ENCODE measurements at regions not wholly inside any gene's neighbourhood (a gene's known extent, or its start where the extent isn't known, plus 50 kb on each side); places are given as distances from the start of the nearest gene placed in this dataset.

DNA sequence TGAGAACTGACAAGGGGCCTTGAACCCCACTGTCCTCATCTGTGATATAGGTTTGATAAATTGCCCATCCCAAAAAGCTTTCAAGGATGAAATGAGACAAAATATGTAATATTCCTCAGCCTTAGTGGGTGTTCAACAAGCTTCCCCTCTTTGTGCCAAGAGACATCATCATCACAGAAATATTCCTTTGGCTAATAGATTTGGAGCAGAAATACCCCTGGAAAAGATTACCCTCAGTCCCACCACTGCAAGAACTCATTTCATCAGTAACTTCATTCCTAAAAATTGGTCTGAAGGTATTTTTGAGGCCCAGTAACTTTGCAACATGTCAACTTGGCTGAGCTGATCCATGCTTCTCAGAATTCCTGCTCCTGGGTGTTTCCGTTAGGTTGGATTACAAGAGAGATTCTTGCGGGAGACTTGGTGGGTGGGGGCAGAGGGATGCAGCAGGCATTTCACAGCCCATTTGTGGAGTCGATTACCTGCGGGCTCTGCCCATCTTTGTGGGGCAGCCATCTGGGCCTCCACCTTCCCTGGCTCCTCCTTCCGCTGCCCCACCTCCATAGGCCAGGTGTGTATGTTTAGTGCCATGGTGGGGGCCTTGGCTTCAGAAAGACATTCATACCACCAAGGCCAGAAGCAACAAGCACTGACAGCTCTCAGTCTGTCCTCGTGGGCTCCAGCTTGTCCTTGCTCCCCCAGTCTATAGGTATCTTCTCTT is 263.9 kb downstream of the GLI2 start:
- DNase-seq, result no peak

DNA sequence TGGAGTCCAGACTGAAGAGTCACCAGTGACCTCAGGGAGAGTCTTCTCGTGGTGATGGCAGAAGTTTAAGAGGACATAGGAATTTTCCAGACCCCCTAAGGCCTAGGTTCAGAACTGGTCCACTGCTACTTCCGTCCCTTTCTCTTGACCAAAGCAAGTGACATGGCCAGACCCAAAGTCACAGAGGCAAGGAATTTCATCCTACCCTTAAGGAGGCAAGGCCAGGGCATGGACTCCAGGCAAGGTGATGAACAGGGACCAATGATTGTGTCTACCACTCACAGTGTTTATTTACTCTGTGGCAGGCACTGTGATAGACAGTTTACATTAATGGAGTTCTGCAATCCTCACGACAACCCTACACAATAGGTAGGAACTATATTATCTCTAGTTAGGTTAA is 265.1 kb downstream of the GLI2 start:
- DNase-seq, result no peak

DNA sequence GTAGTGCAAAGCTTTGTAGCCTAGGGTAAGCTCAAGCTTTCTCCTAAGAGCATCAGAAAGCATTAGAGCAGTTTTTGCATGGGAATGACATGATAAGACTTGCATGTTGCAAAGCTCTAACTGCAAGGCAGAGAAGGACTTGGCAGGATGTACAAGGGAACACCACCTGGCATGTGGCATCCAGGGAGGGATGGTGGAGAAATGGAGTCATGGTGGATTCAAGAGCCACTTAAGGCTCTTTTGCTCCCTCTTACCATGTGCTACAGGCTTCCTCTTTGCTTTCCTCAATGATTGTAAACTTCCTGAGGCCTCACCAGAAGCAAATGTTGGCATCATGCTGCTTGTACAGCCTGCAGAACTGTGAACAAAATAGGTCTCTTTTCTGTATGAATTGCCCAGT is 266.0 kb downstream of the GLI2 start:
- no peak for DNase-seq

DNA sequence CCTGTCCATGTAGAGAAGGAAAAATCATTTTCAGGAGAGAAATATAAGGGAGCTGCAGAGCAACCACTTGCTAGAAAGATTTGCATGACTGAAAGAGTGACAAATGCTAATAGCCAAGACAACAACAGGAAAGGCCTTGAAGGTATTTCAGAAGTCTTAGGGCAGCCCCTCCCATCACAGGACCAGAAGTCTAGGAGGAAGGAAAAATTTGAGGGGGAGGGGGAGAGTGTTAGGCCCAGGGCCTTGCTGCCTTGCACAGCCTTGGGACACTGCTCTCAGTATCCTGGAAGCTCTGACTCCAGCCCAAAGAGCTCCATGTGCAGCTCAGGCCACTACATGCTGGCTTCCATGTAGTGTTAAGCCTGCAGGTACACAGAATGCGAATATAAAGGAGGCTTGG is 266.9 kb downstream of the GLI2 start:
- no peak for DNase-seq

DNA sequence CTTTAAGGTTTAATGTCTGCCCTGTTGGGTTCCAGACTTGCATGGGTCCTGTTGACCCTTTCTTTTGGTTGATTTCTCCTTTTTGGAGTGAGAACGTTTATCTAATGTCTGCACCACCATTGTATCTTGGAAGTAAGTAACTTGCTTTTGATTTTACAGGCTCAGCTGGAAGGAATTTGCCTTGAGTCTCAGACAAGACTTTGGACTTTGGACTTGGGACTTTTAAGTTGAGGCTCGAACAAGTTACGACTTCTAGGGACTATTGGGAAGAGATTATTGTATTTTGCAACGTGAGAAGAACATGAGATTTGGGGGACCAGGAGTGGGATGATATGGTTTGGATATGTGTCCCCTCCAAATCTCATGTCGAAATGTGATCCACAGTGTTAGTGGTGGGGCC is 267.7 kb downstream of the GLI2 start:
- DNase-seq, result no peak

DNA sequence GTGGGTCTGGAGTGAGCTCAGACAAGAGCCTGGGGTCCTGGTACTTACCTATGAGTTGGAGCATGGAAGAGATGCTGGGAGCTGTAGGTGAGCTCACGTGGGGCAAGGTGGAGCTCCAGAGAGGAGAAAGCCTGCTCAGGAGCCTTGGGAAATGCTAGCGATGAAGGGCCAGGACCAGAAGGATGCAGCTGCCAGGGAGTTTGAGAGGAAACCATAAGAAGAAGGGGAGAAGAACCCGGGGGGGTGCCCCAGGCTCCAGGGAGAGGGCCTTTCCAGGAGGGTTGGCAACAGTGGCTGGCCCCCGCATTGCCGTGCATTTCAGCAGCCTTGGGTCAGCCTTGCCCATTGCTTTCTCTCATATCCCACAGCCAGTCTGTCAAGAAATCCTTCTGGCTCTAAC is 268.7 kb downstream of the GLI2 start:
- DNase-seq, result no peak

DNA sequence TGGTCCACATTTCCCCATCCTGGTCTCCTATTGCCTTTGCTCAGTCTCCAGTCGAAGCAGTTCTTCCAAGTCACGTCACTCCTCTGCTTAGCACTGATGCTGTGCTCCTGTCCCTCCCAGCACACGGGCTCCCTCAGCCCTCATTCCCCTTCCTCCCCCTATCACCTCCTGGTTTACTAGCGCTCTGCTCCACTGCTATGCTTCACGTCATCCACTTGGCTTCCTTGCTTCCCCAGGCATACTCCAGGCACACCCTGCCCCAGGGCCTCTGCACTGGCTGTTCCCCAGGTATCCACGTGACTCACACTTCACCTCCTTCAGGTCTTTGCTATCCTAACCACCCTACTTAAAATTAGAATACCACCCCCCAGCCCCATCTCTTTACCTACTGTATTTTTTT is 269.3 kb downstream of the GLI2 start:
- no peak for DNase-seq

DNA sequence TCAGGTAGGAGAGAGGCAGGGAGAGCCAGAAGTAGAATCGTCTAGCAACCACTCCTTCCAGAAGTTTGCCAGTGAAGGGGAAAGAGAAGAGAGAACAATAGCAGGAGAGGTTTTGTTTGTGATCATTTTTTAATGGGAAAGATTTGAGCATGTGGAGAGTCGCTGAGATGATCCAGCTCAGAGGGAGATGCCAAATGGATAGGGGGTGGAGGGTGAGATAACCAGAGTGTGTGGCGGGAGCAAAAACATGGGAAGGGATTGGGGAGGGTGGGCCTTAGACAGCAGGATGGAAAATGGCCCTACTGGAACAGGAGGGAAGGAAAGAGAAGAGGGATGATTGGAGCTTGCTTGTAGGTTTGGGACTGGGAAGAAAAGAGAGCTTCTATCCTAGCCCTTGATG is 269.8 kb downstream of the GLI2 start:
- DNase-seq, result no peak

DNA sequence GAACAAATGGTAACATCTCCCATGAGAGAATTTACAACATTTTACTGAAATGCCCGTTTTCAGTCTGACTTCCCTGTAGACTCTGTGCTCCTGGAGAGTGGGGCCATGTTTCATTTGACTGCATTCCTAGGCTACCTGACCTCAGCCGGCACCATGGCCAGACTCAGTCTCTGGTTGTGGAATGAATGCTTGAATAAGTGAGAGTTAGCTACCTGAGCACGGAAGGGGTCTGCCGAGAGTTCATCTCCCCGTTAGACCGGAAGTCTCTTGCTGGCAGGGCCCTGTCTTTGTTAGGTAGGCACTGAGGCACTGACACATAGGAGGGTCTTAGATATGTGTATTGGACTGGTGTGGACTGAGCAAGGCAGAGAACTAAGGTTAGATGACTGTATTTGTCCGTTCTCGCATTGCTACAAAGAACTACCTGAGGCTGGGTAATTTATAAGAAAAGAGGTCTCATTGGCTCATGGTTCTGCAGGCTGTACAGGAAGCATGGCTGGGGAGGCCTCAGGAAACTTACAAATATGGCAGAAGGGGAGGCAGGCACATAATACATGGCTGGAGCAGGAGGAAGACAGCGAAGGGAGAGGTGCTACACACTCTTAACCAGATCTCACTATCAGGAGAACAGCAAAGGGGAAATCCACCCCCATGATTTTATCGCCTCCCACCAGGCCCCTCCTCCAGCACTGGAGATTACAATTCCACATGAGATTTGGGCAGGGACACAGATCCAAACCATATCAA is 271.2 kb downstream of the GLI2 start:
- DNase-seq, result no peak

DNA sequence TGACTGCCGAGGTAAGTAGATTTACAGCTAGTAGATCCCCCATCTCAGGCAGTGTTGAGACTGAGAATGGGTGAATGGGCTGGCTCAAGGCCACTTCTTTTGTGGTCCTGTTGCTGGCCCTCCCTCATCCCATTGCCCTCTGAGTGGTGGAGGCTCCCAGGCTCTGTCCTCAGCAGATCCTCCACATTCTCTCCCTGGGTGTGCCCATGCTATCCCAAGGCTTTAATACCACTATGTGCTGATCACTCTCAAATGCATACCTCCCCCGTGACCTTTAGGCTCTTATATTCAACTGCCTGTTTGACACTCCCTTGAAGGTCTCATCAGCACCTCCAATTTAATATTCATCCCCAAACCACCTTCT is 271.8 kb downstream of the GLI2 start:
- DNase-seq, result no peak

DNA sequence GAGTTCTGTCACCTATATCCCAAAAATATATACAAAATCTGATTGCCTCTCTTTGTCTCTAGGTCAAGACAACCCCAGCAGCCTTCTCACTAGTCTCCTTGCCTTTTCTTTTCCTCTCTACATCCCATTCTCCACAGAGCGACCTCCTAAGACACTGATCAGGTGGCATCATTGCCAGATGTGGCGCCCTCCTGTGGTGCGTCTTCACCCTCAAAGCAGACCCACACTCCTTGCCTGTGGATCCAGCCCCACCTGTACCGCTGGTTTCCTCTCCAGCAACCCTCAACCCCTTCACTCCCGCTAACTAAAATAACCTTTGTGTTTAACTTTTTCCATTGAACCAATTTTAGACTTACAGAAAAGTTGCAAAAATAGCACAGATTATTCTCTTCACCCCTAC is 273.3 kb downstream of the GLI2 start:
- no peak for DNase-seq

DNA sequence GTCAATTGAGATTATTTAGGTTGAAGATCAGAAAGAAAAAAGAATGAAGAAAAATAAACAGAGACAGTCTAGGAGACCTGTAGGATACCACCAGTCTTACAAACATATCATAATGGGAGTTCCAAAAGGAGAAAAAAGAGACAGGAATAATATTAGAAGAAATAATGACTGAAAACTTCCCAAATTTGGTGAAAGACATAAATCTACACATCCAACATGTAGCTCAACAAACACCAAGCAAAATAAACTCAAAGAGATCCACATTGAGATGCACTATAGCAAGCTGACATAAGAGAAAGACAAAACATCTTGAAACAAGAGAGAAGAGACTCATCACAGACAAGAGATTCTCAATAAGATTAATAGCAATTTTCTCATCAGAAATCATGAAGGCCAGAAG is 274.0 kb downstream of the TFCP2L1 start:
- no peak for DNase-seq

DNA sequence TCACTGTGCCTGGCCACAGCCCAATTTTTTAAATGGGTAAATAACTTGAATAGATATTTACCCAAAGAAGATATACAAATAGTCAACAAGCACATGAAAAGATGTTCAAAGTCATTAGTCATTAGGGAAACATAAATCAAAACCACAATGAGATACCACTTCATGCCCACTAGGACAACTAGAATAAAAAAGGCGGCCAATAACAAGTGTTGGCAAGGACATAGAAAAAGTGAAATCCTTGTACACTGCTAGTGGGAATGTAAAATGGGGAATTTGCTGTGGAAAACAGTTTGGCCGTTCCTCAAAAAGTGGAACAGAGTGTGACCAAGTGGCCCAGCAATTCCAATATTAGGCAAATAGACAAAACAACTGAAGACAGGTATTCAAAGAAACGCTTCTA is 270.1 kb downstream of the TFCP2L1 start:
- no peak for DNase-seq

DNA sequence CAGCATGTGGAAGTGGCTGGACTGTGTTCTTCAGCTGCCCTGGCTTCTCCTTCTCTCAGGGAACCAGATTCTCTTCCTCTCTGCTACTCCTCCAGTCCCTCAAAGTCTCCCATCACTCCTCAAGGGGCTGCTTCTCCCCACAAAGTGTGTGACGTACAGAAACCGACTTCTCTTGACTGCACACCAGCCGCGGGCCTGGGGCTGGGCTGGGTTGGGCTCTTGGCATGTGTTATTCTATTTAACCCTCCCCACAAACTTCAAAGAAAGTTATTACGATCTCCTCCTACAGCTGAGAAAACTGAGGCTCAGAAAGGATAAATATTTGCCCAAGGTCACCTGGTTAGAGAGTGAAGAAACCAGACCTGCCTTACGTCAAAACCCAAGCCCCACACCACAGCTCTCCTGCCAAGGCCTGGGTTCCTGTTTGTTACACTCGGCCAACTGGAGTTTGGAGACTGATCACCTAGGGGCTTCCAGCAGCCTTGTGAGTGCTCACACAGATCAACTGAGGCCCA is 269.0 kb downstream of the TFCP2L1 start:
- no peak for DNase-seq

DNA sequence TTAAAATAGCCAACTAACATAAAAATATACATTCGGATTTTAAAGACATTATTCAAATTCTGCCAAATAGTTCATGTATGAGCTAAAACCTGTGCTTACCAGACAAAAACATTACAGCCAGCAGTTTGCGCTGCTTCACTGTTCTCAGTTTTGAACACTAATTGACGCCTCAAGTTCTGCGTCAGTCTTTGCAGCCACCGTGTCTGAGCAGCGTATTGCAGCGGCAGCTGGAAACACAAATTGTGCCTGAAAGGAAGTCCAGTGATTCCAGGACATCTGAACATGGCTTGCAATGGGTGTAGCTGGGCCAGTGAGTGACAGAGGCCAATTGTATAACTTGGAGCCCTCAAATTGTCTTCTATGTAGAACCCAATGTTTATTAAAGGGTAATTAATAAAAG is 267.6 kb downstream of the TFCP2L1 start:
- no peak for DNase-seq

DNA sequence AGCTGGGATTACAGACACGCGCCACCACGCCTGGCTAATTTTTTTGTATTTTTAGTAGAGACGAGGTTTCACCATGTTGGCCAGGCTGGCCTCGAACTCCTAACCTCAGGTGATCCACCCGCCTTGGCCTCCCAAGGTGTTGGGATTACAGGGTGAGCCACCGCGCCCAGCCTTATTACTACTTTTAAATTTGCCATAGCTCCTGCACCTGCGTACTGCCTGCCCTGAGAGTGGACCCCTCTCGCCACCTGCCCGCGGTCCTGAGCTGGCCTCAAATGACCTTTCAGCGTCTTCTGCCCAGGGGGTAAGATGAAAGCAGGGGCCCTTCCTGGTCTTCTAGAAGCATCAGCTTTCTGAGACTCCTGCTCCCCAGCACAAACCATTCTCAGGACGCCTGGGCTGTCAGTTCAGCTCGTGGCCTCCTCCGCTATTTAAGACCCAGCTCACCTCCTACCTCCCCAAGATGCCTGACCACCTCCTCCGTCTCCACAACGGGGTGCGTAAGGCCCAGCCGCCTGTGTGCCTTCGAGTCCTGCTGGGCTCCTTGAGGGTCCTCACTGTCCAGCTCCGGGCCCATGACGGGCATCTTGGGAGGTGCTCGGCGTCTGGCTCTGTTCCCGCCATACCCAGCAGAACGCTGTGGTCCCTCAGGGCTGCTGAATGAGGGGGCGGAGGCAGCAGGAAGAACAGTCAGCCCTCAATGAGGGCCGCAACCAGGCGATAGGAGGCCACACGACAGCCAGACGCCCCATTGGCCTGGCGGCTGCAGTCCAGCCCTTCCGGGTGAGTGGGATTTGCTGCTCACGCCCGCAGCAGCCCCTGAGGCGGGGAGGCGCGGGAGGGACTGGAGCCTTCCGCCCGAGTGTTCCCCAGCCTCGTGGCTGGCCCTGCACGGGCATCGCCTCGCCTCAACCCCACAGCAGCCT is 266.6 kb downstream of the TFCP2L1 start:
- DNase-seq, result no peak

DNA sequence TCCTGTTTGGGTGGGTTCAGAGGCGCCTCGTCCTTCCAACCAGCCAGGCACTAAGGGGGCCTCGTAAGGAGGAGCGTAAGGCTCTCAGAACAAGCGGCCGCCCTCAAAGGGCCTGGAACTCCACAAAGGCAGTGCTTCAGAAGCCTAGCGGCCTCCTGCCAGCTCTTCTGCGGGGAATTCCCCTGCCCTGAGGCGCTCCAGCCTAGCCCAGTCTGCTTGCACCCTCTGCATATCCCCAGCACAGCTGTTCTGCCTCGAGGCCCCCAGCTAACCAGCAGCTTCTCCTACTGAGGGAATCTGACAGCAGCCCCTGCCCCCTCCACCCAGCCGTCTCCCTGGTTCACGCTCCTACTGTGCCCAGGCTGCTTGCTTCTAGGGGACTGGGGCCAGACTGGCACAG is 265.9 kb downstream of the TFCP2L1 start:
- no peak for DNase-seq

DNA sequence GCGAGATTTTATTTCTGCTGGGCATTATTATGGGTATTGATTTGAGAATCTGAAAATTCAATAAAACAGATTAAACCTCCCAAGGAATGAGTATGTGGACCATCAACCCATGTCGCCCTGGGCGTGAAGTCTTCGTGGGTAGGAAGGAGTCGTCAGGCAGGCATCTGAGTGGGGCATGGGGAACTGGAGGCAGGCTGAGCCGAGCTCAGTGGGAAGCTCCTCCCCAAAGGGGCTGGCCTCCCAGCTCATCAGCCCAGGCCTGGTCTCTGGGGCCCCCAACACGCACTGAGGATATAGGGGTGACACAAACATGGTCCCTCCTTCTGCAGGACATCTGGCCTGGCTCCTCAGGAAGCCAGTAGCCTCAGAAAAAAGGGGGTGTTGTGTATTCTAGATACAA is 265.2 kb downstream of the TFCP2L1 start:
- DNase-seq, result no peak

DNA sequence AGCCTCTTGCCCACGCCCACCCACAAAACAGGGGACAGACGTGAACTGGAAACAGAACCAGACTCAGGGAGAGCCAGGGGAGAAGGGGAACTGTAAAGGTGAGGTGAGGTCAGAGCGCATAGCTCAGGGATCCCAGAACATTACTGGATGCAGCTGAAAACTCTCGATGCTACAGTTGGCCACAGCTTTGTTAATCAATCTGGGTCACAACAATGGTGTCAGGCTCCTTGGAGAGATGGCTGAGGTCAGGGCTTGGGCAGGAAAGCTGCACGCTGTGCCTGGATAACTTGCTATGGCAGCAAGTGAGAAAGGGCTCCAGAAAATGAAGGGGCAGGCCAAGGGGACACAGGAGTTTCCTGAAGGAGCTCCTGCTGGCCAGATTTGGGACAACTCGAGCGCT is 263.3 kb downstream of the TFCP2L1 start:
- no peak for DNase-seq

DNA sequence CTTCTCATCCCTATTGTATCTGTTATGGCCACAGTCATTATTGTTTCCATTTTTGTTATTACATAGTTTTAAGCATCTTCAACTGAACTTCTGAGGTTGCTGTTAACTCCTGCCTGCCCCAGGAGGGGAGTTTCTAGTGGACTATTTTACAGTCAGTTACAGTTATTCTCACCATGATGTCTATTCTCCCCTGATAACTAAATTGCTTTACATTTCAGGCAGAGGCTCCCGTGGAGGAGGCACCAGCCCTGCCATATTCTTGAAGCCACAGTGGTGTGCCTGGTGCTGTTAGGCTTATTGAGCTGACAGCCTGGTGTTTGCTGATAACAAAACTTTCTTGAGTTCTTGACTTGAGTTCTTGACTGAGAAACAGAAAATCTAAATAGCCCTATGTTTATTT is 256.4 kb downstream of the TFCP2L1 start:
- DNase-seq, result no peak

DNA sequence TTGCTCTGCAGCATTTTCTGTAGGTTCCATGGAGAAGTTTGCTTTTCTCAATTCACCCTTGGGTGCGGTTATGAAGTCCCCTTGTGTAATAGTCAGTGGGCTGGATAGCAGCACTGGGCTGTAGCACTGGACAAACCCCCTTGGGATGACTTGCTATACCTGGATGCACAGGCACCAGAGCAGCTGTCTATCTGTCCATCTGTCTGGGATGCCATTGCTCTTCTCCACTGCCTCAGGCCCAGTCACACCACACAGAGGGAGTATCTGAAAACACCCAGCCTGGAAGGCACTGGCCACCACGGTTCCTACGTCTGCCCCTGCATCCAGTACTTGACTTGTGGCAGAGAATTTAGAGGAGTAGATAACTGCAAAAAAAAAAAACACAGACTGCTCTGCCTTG is 254.5 kb downstream of the TFCP2L1 start:
- DNase-seq, result no peak

DNA sequence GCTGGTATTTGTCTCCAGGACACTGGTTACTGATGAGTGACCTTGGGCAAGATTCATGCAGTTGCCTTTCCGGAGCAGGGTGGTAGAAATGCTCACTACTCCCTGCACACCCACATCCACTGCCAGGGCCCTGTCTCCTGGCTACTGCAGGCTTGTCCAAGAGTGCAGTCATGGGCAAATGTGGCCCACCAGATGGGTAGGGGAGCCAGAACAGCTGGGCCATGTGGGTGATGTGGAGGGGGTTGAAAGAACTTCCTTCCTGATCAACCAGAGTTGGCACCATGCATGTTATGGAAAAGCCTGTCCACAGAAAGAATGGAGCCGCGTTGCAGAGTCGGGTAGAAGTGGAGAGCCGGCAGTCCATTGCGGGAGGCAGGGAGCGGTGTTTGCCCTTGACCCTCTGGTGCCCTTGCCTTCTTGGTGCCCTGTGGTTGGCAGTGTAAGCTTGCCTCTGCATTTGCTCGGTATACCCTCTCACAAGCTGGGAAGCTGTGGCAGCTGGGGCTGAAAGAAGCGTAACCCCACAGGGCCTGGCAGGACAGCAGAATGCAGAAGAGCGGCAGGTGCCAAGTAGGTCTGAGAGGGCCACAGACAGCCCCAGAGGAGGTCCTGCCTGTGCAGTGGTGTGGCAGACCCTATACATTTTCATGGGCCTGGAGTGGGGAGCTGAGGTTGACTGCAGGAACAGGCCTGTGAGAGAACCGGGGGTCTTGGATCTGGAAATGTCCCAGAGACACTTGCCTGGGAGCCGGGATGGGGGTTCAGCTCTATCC is 253.2 kb downstream of the TFCP2L1 start:
- DNase-seq, result no peak

DNA sequence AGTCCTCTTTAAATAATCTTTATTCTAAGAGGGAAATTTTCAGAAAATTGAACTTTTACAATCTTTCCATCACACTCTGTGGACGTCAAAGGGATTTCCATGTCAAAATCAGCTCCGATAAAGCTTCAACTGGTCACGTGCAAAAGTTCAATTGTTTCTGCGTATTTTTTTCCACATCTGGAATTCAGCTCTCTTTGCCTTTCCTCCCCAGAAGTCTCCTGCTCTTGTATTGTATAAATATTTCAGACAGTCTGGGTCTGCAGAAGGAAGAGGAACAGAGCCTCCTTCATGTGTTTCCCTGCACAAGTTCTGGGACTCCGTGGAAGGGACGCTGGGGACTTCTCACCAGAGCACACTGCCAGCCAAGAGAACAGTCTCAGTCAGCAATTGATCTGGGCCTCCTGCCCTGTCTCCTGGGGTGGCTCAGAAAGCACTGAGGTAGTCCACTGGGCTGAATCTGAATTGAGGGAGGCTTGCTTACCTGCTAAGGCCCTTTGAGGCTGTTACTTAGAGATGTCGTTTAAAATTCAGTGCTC is 251.5 kb downstream of the TFCP2L1 start:
- DNase-seq, result no peak

All from activated CD4-positive, CD25-positive, alpha-beta regulatory T cell treated with anti-CD3 and anti-CD28 coated beads, Interleukin-2, amount 50 U/mL, for 72 hours (primary cell).